ENCODE measurements at regions not wholly inside any gene's neighbourhood (a gene's known extent, or its start where the extent isn't known, plus 50 kb on each side); places are given as distances from the start of the nearest gene placed in this dataset.

DNA sequence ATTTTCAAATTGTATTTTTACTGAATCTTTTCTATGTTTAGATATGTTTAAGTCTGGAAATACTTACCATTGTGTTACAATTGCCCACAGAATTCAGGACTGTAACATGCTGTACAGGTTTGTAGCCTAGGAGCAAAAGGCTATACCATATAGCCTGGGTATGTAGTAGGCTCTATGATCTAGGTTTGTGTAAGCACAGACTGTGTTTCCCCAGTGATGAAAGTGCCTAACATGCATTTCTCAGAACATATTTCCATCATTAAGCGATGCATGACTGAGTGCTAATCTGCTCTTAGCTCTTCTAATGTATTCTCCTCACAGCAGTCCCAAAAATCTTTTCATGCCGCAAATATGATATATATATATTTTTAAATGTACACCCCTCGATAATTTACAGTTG is 166.7 kb upstream of the PPP2R2B start:
- Histone ChIP-seq H3K27me3 (ENCODE audit: insufficient read depth, low read length, poor library complexity, severe bottlenecking) (no peaks in the 10 kb centered on the region), H3K4me1 (ENCODE audit: insufficient read depth, low read length) (no peaks in the 10 kb centered on the region), H3K27ac (ENCODE audit: low read depth, low read length) (no peak overlapping the region), H3K9me3 (ENCODE audit: low read length) (no peaks in the 10 kb centered on the region), H3K36me3 (ENCODE audit: insufficient read depth, low read length) (no peaks in the 10 kb centered on the region), H3K4me3 (ENCODE audit: low read length) (no peak overlapping the region)
- POLR2A ChIA-PET = no interaction called here
- H3K27me3 Mint-ChIP-seq = peaks cover 3 to 14% of the 10 kb centered on the region in 2 donors
- peaks cover 0 to 5% (median 0%) of the 10 kb centered on the region in 5 donors for H3K9me3 Mint-ChIP-seq
- H3K4me3 Mint-ChIP-seq = no peak overlapping the region
- no peak for DNase-seq
- CTCF ChIA-PET = no interaction called here
- no peaks in the 10 kb centered on the region for H3K4me1 Mint-ChIP-seq
- no peaks in the 10 kb centered on the region for H3K36me3 Mint-ChIP-seq
- H3K27ac Mint-ChIP-seq = no peak overlapping the region

- H3K4me1 Mint-ChIP-seq = no peaks in the 10 kb centered on the region
Measured at GRCh38 chr5:147046281-147046680, 167.7 kb upstream of the PPP2R2B start.

GRCh38 chr5:147046894-147047293 is 168.3 kb upstream of the PPP2R2B start:
- peaks cover 0 to 5% (median 0%) of the 10 kb centered on the region in 5 donors for H3K9me3 Mint-ChIP-seq
- Histone ChIP-seq H3K9me3 (ENCODE audit: low read length) (no peaks in the 10 kb centered on the region), H3K4me1 (ENCODE audit: insufficient read depth, low read length) (no peaks in the 10 kb centered on the region), H3K36me3 (ENCODE audit: insufficient read depth, low read length) (no peaks in the 10 kb centered on the region), H3K27me3 (ENCODE audit: insufficient read depth, low read length, poor library complexity, severe bottlenecking) (no peaks in the 10 kb centered on the region), H3K27ac (ENCODE audit: low read depth, low read length) (no peak overlapping the region), H3K4me3 (ENCODE audit: low read length) (no peak overlapping the region)
- H3K4me1 Mint-ChIP-seq = no peaks in the 10 kb centered on the region
- H3K36me3 Mint-ChIP-seq = no peaks in the 10 kb centered on the region
- H3K4me3 Mint-ChIP-seq = no peak overlapping the region
- H3K27me3 Mint-ChIP-seq = peaks cover 3 to 14% of the 10 kb centered on the region in 2 donors
- POLR2A ChIA-PET = no interaction called here
- CTCF ChIA-PET = no interaction called here
- no peak for DNase-seq
- no peak overlapping the region for H3K27ac Mint-ChIP-seq

More at GRCh38 chr5:147046281-147046680, 167.7 kb upstream of the PPP2R2B start:
- Histone ChIP-seq H3K9me3 (ENCODE audit: low read length) (no peaks in the 10 kb centered on the region), H3K4me1 (ENCODE audit: insufficient read depth, low read length) (no peaks in the 10 kb centered on the region), H3K36me3 (ENCODE audit: insufficient read depth, low read length) (no peaks in the 10 kb centered on the region), H3K27ac (ENCODE audit: low read depth, low read length) (no peak overlapping the region), H3K4me3 (ENCODE audit: low read length) (no peak overlapping the region), H3K27me3 (ENCODE audit: insufficient read depth, low read length, poor library complexity, severe bottlenecking) (no peaks in the 10 kb centered on the region)
- Mint-ChIP-seq H3K27ac (peak overlapping the region in 1 of 8 donors; percentile 15), H3K27me3 (peaks cover 3 to 14% of the 10 kb centered on the region in 2 donors), H3K36me3 (no peaks in the 10 kb centered on the region), H3K9me3 (peaks cover 0 to 5% (median 0%) of the 10 kb centered on the region in 5 donors), H3K4me3 (no peak overlapping the region)
- CTCF ChIA-PET = no interaction called here
- no peak for DNase-seq
- POLR2A ChIA-PET = no interaction called here

- peaks cover 7 to 25% of the 10 kb centered on the region in 2 donors for H3K27me3 Mint-ChIP-seq
- H3K4me1 Mint-ChIP-seq = no peaks in the 10 kb centered on the region
- no peak overlapping the region for H3K4me3 Mint-ChIP-seq
- POLR2A ChIA-PET = no interaction called here
- Histone ChIP-seq H3K9me3 (ENCODE audit: low read length) (no peaks in the 10 kb centered on the region), H3K4me3 (ENCODE audit: low read length) (no peak overlapping the region), H3K4me1 (ENCODE audit: insufficient read depth, low read length) (no peaks in the 10 kb centered on the region), H3K27ac (ENCODE audit: low read depth, low read length) (no peak overlapping the region), H3K36me3 (ENCODE audit: insufficient read depth, low read length) (no peaks in the 10 kb centered on the region), H3K27me3 (ENCODE audit: insufficient read depth, low read length, poor library complexity, severe bottlenecking) (no peaks in the 10 kb centered on the region)
- H3K27ac Mint-ChIP-seq = no peak overlapping the region
- CTCF ChIA-PET = no interaction called here
- H3K9me3 Mint-ChIP-seq = peaks cover 0 to 5% (median 0%) of the 10 kb centered on the region in 5 donors
- no peaks in the 10 kb centered on the region for H3K36me3 Mint-ChIP-seq
- no peak for DNase-seq
Measured at GRCh38 chr5:147049764-147050163, 171.2 kb upstream of the PPP2R2B start.

GRCh38 chr5:147050172-147050571 is 171.6 kb upstream of the PPP2R2B start:
- Mint-ChIP-seq H3K27ac (no peak overlapping the region), H3K27me3 (peaks cover 8 to 29% of the 10 kb centered on the region in 2 donors), H3K9me3 (peaks cover 0 to 5% (median 0%) of the 10 kb centered on the region in 5 donors), H3K36me3 (no peaks in the 10 kb centered on the region), H3K4me1 (no peaks in the 10 kb centered on the region), H3K4me3 (no peak overlapping the region)
- Histone ChIP-seq H3K4me3 (ENCODE audit: low read length) (no peak overlapping the region), H3K27ac (ENCODE audit: low read depth, low read length) (no peak overlapping the region), H3K4me1 (ENCODE audit: insufficient read depth, low read length) (no peaks in the 10 kb centered on the region), H3K9me3 (ENCODE audit: low read length) (no peaks in the 10 kb centered on the region), H3K27me3 (ENCODE audit: insufficient read depth, low read length, poor library complexity, severe bottlenecking) (peaks cover 3% of the 10 kb centered on the region), H3K36me3 (ENCODE audit: insufficient read depth, low read length) (no peaks in the 10 kb centered on the region)
- DNase-seq = no peak
- ChIA-PET POLR2A (no interaction called here), CTCF (no interaction called here)

DNA sequence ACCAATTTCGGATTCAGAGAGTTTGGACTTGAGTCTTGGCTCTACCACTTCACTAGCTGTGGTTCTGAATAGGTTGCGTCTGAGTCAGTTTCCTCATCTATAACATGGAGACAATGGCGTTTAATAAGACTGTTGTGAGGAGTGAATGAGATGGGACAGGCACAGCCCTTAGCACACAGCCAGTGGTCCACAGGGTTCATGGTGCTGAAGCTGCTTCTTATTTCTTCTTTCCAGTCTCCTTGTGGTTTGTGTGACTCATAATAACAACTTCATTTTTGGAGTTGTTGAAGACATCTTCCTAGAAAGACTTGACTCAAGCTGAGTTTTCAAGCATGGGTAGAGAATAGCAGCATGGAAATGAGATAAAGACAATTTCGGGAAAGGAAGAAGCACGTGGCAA is 172.6 kb upstream of the PPP2R2B start:
- H3K27me3 Mint-ChIP-seq = peaks cover 8 to 37% of the 10 kb centered on the region in 2 donors
- H3K27ac Mint-ChIP-seq = no peak overlapping the region
- H3K4me3 Mint-ChIP-seq = no peak overlapping the region
- DNase-seq = no peak
- CTCF ChIA-PET = no interaction called here
- H3K4me3 ChIP-seq (ENCODE audit: low read length) = no peak overlapping the region
- no peaks in the 10 kb centered on the region for H3K9me3 ChIP-seq (ENCODE audit: low read length)
- POLR2A ChIA-PET = no interaction called here
- no peaks in the 10 kb centered on the region for H3K4me1 Mint-ChIP-seq
- no peaks in the 10 kb centered on the region for H3K36me3 Mint-ChIP-seq
- no peaks in the 10 kb centered on the region for H3K36me3 ChIP-seq (ENCODE audit: insufficient read depth, low read length)
- peaks cover 4% of the 10 kb centered on the region for H3K27me3 ChIP-seq (ENCODE audit: insufficient read depth, low read length, poor library complexity, severe bottlenecking)
- H3K9me3 Mint-ChIP-seq = peaks cover 0 to 5% (median 0%) of the 10 kb centered on the region in 5 donors
- no peaks in the 10 kb centered on the region for H3K4me1 ChIP-seq (ENCODE audit: insufficient read depth, low read length)
- no peak overlapping the region for H3K27ac ChIP-seq (ENCODE audit: low read depth, low read length)

- DNase-seq = no peak
- Mint-ChIP-seq H3K27me3 (peaks cover 8 to 41% of the 10 kb centered on the region in 2 donors), H3K4me1 (no peaks in the 10 kb centered on the region), H3K4me3 (no peak overlapping the region), H3K9me3 (peaks cover 0 to 5% (median 0%) of the 10 kb centered on the region in 5 donors), H3K27ac (peak overlapping the region in 1 of 8 donors; percentile 49), H3K36me3 (no peaks in the 10 kb centered on the region)
- H3K4me1 ChIP-seq (ENCODE audit: insufficient read depth, low read length) = no peaks in the 10 kb centered on the region
- H3K9me3 ChIP-seq (ENCODE audit: low read length) = no peaks in the 10 kb centered on the region
- ChIA-PET POLR2A (no interaction called here), CTCF (no interaction called here)
- H3K36me3 ChIP-seq (ENCODE audit: insufficient read depth, low read length) = no peaks in the 10 kb centered on the region
- H3K27ac ChIP-seq (ENCODE audit: low read depth, low read length) = no peak overlapping the region
- H3K4me3 ChIP-seq (ENCODE audit: low read length) = no peak overlapping the region
- H3K27me3 ChIP-seq (ENCODE audit: insufficient read depth, low read length, poor library complexity, severe bottlenecking) = peaks cover 4% of the 10 kb centered on the region
Measured at GRCh38 chr5:147052519-147052918, 174.0 kb upstream of the PPP2R2B start.

DNA sequence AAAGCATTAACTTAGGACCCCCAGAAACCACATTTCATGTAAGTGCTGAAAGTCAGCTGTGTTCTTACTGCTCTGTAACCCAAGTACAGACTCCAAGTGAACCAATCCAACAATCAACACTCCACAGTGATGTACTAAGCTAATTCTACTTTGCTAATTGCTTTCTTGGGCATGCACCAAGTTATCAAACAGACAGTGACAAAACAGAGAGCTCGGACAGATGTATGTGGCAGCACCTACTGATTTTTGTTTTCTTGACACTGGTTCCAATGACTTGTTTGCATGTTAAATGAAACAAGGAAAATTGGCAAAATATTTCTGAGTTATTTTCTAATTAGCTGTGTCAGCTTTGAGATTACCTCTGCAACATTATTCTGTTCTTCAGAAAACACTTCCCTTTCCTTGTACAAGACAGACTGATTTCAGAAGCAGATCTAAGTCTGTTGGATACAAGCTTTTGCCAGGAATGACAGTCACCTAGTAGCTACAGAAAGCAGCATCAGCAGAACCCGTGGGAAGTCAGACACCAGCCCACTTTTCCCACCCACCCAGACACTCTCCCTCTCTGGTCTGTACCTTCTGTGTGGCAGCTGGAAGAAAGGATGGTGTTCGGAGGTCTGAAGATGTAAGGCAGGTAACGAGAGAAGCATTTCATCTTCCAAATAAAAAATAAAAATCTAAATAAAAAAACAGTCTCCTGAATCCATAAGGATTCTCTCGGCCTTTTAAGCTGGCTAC is 176.7 kb upstream of the PPP2R2B start:
- Mint-ChIP-seq H3K27ac (no peak overlapping the region), H3K9me3 (no peaks in the 10 kb centered on the region), H3K27me3 (peaks cover 8 to 34% of the 10 kb centered on the region in 2 donors), H3K36me3 (no peaks in the 10 kb centered on the region), H3K4me1 (no peaks in the 10 kb centered on the region), H3K4me3 (no peak overlapping the region)
- Histone ChIP-seq H3K27ac (ENCODE audit: low read depth, low read length) (no peak overlapping the region), H3K4me1 (ENCODE audit: insufficient read depth, low read length) (no peaks in the 10 kb centered on the region), H3K9me3 (ENCODE audit: low read length) (no peaks in the 10 kb centered on the region), H3K27me3 (ENCODE audit: insufficient read depth, low read length, poor library complexity, severe bottlenecking) (peaks cover 4% of the 10 kb centered on the region), H3K4me3 (ENCODE audit: low read length) (no peak overlapping the region), H3K36me3 (ENCODE audit: insufficient read depth, low read length) (no peaks in the 10 kb centered on the region)
- no peak for DNase-seq
- POLR2A ChIA-PET = no interaction called here
- CTCF ChIA-PET = interaction anchor here (1.4 kb wide), 1 partner anchor 134 kb away, joined by 3 read pairs; no protein-coding TSS in a partner anchor
